ENCODE measurements at regions not wholly inside any gene's neighbourhood (a gene's known extent, or its start where the extent isn't known, plus 50 kb on each side); places are given as distances from the start of the nearest gene placed in this dataset.

GRCh38 chr4:18247189-18247588, 225.6 kb upstream of the LCORL start:
- TF ChIP-seq POLR2AphosphoS5 (IDR thresholded peaks at IDR 0.05; ENCODE audit: low read depth, low read length): no peak
- no peak for TF ChIP-seq POLR2A (IDR thresholded peaks at IDR 0.05; ENCODE audit: low read depth, low read length)
- TF ChIP-seq TAF1 (IDR thresholded peaks at IDR 0.05; ENCODE audit: borderline replicate concordance, low read depth, low read length): no peak
